BLaER1 treated with 17β-estradiol and CSF1 and Interleukin-3, amounts not matched to agents 10 nM and 100 nM (cell line): ENCODE measurements at regions not wholly inside any gene's neighbourhood (a gene's known extent, or its start where the extent isn't known, plus 50 kb on each side); places are given as distances from the start of the nearest gene placed in this dataset.

Experiments
- H3K27ac ChIP-seq, 11 experiments: shearing (Covaris generic); formaldehyde crosslinking; 2 replicates each; pipeline ENCODE4 v1.8.1; 2022
- H3K27me3 ChIP-seq, 11 experiments: shearing (Covaris generic); formaldehyde crosslinking; 2 replicates each; pipeline ENCODE4 v1.8.1; 2022
- H3K36me3 ChIP-seq, 11 experiments: shearing (Covaris generic); formaldehyde crosslinking; 2 replicates each; pipeline ENCODE4 v1.8.1; 2022
- H3K4me1 ChIP-seq, 10 experiments: shearing (Covaris generic); formaldehyde crosslinking; 2 replicates each; pipeline ENCODE4 v1.8.1; 2022
- H3K4me2 ChIP-seq, 11 experiments: shearing (Covaris generic); formaldehyde crosslinking; 2 replicates each; pipeline ENCODE4 v1.8.1; 2022
- H3K4me3 ChIP-seq, 10 experiments: shearing (Covaris generic); formaldehyde crosslinking; 2 replicates each; pipeline ENCODE4 v1.8.1; 2022
- H3K9ac ChIP-seq, 11 experiments: shearing (Covaris generic); formaldehyde crosslinking; 2 replicates each; pipeline ENCODE4 v1.8.1; 2022
- H3K9me3 ChIP-seq, 11 experiments: shearing (Covaris generic); formaldehyde crosslinking; replicated peaks in 1 of 11; 2 replicates each; pipeline ENCODE4 v1.8.1; 2022
- H4K20me1 ChIP-seq, 11 experiments: shearing (Covaris generic); formaldehyde crosslinking; 2 replicates each; pipeline ENCODE4 v1.8.1; 2022
- Cebpa-rat ChIP-seq, 11 experiments: shearing (Covaris generic); IDR thresholded peaks; 2 replicates each; pipeline ENCODE4 v1.8.1; 2022

DNA sequence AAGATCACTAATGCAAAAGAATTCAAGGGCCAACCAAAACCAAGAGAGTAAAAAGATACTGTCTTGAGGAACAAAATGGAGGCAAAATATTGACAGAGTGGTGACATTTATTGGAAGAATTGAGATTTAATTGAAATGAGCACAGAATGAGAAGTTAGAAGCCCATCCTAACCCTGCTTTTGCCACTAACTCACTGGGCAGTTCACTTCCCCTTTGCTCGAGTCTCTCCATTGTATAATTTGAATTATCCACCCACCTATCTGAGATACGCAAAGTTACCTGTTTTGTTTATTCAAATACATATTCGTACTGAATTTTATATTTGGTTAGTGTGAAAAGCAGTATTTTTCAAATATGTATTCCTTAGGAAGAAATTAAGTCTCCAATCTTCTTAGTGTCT, 204.5 kb upstream of the PRDM1 start:
- H3K9ac ChIP-seq = peak overlapping the region in 8 of 11 experiments; percentile 13 to 81 (median 76); a peak in 11 of 22 replicates
- no peak for TF ChIP-seq Cebpa-rat (IDR thresholded peaks at IDR 0.05)
- no peaks in the 10 kb centered on the region for H3K27me3 ChIP-seq
- no peak overlapping the region for H3K4me3 ChIP-seq
- H3K4me1 ChIP-seq = peaks cover 92 to 100% (median 99%) of the 10 kb centered on the region in 10 experiments
- peaks cover 0 to 10% (median 0%) of the 10 kb centered on the region in 11 experiments; a peak in 5 of 22 replicates for H3K9me3 ChIP-seq
- H4K20me1 ChIP-seq = no peaks in the 10 kb centered on the region
- H3K4me2 ChIP-seq = peak overlapping the region; percentile 74 to 92 (median 84)
- H3K27ac ChIP-seq = peak overlapping the region; percentile 86 to 98 (median 96); a peak in 21 of 22 replicates
- H3K36me3 ChIP-seq = no peaks in the 10 kb centered on the region

DNA sequence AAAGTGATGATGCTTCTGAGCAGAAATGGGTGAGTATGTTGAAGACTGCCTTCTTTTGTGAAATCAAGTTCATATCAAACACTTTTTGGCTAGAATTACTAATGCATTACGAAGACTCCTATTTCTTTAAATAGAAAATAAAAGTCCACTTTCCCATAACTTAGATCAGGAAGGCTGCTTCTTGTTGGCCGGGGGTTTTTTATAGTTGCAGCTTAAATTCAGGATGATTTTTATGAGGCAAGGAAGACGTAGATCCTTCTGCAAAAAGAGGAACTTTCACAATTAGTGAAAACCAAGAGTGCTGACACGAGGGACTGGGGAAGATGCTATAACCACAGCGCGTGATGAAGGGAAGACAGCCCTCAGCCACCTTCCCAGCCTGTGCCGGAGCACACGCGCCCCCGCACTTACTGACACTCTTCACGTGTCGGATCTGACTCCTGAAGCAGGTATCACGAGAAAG, 206.1 kb upstream of the PRDM1 start:
- H3K27me3 ChIP-seq = no peaks in the 10 kb centered on the region
- H3K36me3 ChIP-seq = no peaks in the 10 kb centered on the region
- H3K4me3 ChIP-seq = peak overlapping the region in 1 of 10 experiments; percentile 22; a peak in 1 of 20 replicates
- H3K27ac ChIP-seq = peak overlapping the region; percentile 86 to 98 (median 96)
- peak; percentile 49 to 90 (median 74); a peak in 19 of 22 replicates for TF ChIP-seq Cebpa-rat (IDR thresholded peaks at IDR 0.05)
- H4K20me1 ChIP-seq = no peaks in the 10 kb centered on the region
- peak overlapping the region; percentile 62 to 82 (median 78) for H3K9ac ChIP-seq
- H3K4me1 ChIP-seq = peaks cover 92 to 100% (median 99%) of the 10 kb centered on the region in 10 experiments
- H3K9me3 ChIP-seq = peaks cover 0 to 10% (median 0%) of the 10 kb centered on the region in 11 experiments; a peak in 5 of 22 replicates
- H3K4me2 ChIP-seq = peak overlapping the region; percentile 74 to 92 (median 84)

DNA sequence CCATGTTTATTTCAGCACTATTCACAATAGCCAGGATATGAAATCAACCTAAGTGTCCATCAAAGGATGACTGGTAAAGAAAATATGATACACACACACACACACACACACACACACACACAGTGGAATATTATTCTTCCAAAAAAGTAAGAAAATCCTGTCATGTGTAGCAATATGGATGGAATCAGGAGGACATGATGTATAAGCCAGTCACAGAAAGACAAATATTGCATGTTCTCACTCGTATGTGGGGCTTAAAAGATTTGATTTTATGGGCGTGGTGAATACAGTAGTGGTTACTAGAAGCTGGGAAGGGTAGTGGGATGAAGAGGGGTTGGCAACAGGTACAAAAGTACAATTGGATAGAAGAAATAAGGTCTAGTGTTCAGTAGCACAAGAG, 207.0 kb upstream of the PRDM1 start:
- H3K4me1 ChIP-seq = peaks cover 91 to 100% (median 97%) of the 10 kb centered on the region in 10 experiments
- H3K4me2 ChIP-seq = peak overlapping the region; percentile 74 to 92 (median 86)

DNA sequence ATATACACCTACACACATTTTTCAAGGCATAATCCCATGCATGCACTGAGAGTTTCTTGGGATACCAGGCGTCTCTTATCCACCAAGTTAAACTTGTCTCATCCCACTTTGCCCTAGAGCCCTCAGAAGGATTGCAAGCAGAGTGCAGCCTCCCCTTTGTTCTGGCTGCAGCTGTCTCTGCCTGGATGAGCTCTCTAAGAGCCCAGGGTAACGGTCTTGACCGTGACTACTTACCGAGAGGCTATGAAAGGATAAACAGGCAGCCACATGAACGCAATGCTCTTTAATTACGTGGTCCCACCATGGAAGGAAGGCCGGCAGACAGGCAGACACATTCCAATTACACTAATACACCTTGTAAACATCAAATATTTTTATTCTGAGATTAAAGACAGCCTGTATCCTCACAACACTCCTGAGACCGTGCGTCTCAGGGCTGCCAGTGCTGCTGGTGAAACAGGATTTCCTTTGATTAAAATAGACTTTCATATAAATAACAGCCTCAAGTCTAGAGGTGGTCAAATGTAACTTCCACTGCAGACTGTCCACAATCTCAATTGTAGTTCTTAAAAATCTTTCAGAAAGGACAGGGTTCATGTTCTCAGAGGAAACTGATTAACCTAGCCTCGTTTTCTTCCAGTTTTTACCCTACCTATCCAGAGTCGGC, 210.0 kb upstream of the PRDM1 start:
- Histone ChIP-seq H3K4me2 (peak overlapping the region; percentile 76 to 92 (median 87)), H3K4me1 (peaks cover 71 to 97% (median 81%) of the 10 kb centered on the region in 10 experiments), H3K4me3 (peak overlapping the region in 8 of 10 experiments; percentile 30 to 59 (median 50); a peak in 16 of 20 replicates), H3K27ac (peak overlapping the region; percentile 65 to 98 (median 96)), H4K20me1 (no peaks in the 10 kb centered on the region), H3K27me3 (no peaks in the 10 kb centered on the region), H3K36me3 (no peaks in the 10 kb centered on the region), H3K9ac (peak overlapping the region; percentile 61 to 88 (median 82); a peak in 20 of 22 replicates), H3K9me3 (peaks cover 0 to 10% (median 0%) of the 10 kb centered on the region in 11 experiments; a peak in 5 of 22 replicates)
- TF ChIP-seq Cebpa-rat (IDR thresholded peaks at IDR 0.05) = no peak

More for the DNA sequence above, 207.0 kb upstream of the PRDM1 start:
- H3K9me3 ChIP-seq = peaks cover 0 to 10% (median 0%) of the 10 kb centered on the region in 11 experiments; a peak in 5 of 22 replicates
- no peaks in the 10 kb centered on the region for H3K27me3 ChIP-seq
- H4K20me1 ChIP-seq = no peaks in the 10 kb centered on the region
- H3K36me3 ChIP-seq = no peaks in the 10 kb centered on the region
- H3K9ac ChIP-seq = peak overlapping the region; percentile 60 to 81 (median 76); a peak in 17 of 22 replicates
- TF ChIP-seq Cebpa-rat (IDR thresholded peaks at IDR 0.05) = no peak
- H3K27ac ChIP-seq = peak overlapping the region; percentile 86 to 98 (median 96)
- H3K4me3 ChIP-seq = no peak overlapping the region

DNA sequence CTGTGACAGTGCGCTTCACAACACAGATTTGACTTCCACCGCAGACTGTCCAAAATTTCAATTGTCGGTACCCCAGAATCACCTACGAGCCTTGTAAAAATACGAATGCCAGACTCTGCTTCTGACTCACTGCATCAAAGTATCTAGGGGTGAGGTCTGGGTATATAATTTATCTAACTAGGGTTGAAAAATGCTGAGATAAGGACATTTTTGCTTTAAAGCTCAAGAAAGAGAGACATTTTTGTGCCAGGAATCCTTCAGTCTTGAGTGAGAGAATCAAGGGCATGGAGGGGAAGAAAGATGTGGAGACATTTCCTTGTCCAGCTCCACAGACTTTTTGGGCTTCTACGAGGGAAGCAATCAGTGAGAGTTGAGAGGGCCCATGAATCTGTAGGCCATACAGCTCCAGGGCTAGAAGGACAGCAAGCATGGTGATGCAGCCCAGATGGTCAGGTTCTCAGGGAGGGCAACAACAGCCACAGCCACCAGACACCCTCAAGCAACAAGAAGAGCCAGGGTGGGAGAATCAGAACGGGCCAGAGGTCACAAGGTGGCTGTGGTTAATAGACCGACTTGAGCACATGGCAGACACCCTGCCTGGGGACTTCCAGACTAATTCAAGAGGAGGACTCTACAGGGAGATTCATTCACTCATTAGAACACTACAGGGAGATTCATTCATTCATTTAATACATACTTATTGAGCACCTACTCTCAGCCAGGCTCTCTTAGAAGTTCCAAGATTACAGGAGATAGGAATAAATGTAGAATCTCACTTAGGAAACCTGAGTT, 211.1 kb upstream of the PRDM1 start:
- Histone ChIP-seq H3K4me3 (peak overlapping the region in 7 of 10 experiments; percentile 30 to 59 (median 51); a peak in 9 of 20 replicates), H3K4me1 (peaks cover 62 to 97% (median 78%) of the 10 kb centered on the region in 10 experiments), H3K27ac (peak overlapping the region; percentile 49 to 98 (median 96); a peak in 21 of 22 replicates), H3K27me3 (no peaks in the 10 kb centered on the region), H4K20me1 (no peaks in the 10 kb centered on the region), H3K4me2 (peak overlapping the region; percentile 76 to 92 (median 87)), H3K9ac (peak overlapping the region in 10 of 11 experiments; percentile 27 to 88 (median 83); a peak in 19 of 22 replicates), H3K36me3 (no peaks in the 10 kb centered on the region), H3K9me3 (peaks cover 0 to 10% (median 0%) of the 10 kb centered on the region in 11 experiments; a peak in 5 of 22 replicates)
- TF ChIP-seq Cebpa-rat (IDR thresholded peaks at IDR 0.05) = no peak

DNA sequence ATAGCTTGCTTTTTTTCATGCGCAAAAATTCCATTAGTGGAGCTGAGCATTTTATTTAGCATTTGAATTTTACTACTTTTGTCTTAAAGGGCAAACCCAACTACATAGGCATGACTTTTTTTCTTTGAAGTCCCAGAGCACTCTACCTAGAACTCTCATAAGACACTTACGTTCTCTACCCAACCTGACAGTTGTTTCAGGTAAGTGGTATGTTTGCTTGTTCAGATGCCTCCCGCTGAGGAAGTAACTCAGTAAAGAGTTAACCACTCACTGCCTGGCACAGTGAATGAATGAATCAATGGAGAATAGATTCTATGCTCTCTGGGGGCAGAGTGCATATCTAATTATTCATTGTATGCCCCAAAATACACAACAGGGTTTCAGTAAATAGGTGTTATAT, 212.3 kb upstream of the PRDM1 start:
- Histone ChIP-seq H3K9me3 (peaks cover 0 to 10% (median 0%) of the 10 kb centered on the region in 11 experiments; a peak in 6 of 22 replicates), H3K4me3 (no peak overlapping the region), H3K9ac (peak overlapping the region in 1 of 11 experiments; percentile 73; a peak in 1 of 22 replicates), H4K20me1 (no peaks in the 10 kb centered on the region), H3K4me2 (peak overlapping the region in 9 of 11 experiments; percentile 6 to 87 (median 75); a peak in 12 of 22 replicates), H3K27ac (peak overlapping the region in 8 of 11 experiments; percentile 4 to 96 (median 36); a peak in 13 of 22 replicates), H3K36me3 (no peaks in the 10 kb centered on the region), H3K4me1 (peaks cover 62 to 99% (median 78%) of the 10 kb centered on the region in 10 experiments), H3K27me3 (no peaks in the 10 kb centered on the region)
- no peak for TF ChIP-seq Cebpa-rat (IDR thresholded peaks at IDR 0.05)

DNA sequence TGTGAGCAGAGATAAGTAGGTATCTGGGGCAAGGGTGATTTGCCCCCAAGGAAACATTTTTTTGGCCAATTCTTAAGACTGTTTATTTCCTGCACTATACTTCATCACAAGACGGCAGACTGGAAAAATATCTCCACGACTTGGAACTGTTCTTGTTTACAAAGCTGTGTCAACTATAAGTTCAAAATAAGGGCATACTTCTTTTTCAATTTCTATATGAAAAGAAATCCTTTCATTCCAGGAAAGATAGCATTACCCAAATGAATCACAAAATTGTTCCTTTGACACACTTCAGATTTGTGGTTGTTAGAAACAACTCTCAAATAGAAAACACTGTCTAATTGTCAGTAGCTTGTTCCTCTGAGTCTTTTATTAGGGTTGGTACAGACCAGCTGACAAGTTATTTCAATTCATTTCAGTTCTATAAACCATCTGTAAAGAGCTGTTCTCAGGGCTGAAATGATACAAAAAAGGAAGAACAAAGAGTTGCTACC, 212.9 kb upstream of the PRDM1 start:
- H3K4me1 ChIP-seq = peaks cover 62 to 99% (median 79%) of the 10 kb centered on the region in 10 experiments
- no peaks in the 10 kb centered on the region for H4K20me1 ChIP-seq
- peak overlapping the region in 2 of 11 experiments; percentile 50 to 73; a peak in 3 of 22 replicates for H3K9ac ChIP-seq
- no peak overlapping the region for H3K4me3 ChIP-seq
- peaks cover 0 to 10% (median 0%) of the 10 kb centered on the region in 11 experiments; a peak in 6 of 22 replicates for H3K9me3 ChIP-seq
- no peaks in the 10 kb centered on the region for H3K27me3 ChIP-seq
- no peaks in the 10 kb centered on the region for H3K36me3 ChIP-seq
- peak overlapping the region in 8 of 11 experiments; percentile 5 to 86 (median 33); a peak in 10 of 22 replicates for H3K4me2 ChIP-seq
- peak overlapping the region in 8 of 11 experiments; percentile 4 to 96 (median 36); a peak in 14 of 22 replicates for H3K27ac ChIP-seq
- no peak for TF ChIP-seq Cebpa-rat (IDR thresholded peaks at IDR 0.05)

DNA sequence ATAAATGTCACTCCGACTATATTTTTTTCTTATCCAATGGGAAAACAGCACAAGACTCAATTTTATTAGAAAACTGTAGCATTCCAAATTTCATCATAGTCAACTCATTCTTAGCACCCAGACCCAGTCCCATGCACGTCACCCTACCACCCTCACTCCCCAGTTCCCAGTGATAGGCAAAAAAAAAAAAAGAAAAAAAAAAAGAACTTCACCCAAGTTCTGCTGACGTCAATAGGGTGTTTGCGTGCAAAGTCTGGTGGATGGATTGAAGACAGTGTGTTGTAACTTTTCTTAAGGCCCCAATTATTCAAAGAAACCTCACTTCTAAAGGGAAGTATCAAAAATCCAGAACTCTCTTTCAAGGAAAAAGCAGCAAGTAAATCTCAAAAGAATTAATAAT, 213.9 kb upstream of the PRDM1 start:
- no peaks in the 10 kb centered on the region for H3K36me3 ChIP-seq
- no peak overlapping the region for H3K4me3 ChIP-seq
- TF ChIP-seq Cebpa-rat (IDR thresholded peaks at IDR 0.05) = no peak; a peak in 1 of 22 replicates
- peak overlapping the region in 3 of 11 experiments; percentile 75 to 86 (median 85); a peak in 7 of 22 replicates for H3K4me2 ChIP-seq
- peaks cover 57 to 99% (median 78%) of the 10 kb centered on the region in 10 experiments for H3K4me1 ChIP-seq
- H3K27ac ChIP-seq = peak overlapping the region in 3 of 11 experiments; percentile 23 to 82 (median 80); a peak in 5 of 22 replicates
- H4K20me1 ChIP-seq = no peaks in the 10 kb centered on the region
- no peaks in the 10 kb centered on the region for H3K27me3 ChIP-seq
- H3K9me3 ChIP-seq = peaks cover 0 to 15% (median 4%) of the 10 kb centered on the region in 11 experiments; a peak in 6 of 22 replicates
- peak overlapping the region in 2 of 11 experiments; percentile 50 to 73; a peak in 3 of 22 replicates for H3K9ac ChIP-seq
